ENCODE measurements at regions not wholly inside any gene's neighbourhood (a gene's known extent, or its start where the extent isn't known, plus 50 kb on each side); places are given as distances from the start of the nearest gene placed in this dataset.

DNA sequence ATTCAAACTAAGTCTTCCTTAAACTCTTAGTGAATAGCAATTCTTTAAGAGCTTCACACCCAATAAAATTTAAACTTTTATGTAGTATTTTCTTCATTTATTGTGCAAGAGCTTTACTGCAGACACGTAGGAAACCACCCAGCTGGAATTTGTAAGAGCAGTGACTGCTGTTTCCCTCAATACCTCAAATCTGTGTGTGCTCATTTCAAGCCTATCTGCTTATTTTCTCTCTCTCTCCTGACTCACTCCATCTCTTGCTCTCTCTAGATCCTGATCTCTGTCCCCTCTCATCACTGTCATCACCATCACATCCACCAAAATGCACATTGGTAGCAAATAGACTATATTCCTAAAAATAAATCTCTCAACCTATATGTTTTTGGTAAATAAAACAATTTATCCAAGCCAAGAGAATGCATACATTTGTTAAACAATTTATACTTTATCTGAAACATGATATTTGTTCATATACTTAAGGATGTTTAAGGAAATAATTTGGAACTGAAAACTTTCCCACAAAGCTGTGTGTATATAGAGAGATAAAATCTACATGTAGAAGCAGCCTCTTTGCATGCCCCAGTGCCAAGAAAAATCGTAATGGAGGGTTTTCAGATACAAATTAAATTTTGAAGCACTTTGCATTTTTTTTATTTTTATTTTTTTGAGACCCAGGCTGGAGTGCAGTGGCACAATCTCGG, 273.0 kb downstream of the TFAP2A start:
- TF ChIP-seq, protein P1, sequence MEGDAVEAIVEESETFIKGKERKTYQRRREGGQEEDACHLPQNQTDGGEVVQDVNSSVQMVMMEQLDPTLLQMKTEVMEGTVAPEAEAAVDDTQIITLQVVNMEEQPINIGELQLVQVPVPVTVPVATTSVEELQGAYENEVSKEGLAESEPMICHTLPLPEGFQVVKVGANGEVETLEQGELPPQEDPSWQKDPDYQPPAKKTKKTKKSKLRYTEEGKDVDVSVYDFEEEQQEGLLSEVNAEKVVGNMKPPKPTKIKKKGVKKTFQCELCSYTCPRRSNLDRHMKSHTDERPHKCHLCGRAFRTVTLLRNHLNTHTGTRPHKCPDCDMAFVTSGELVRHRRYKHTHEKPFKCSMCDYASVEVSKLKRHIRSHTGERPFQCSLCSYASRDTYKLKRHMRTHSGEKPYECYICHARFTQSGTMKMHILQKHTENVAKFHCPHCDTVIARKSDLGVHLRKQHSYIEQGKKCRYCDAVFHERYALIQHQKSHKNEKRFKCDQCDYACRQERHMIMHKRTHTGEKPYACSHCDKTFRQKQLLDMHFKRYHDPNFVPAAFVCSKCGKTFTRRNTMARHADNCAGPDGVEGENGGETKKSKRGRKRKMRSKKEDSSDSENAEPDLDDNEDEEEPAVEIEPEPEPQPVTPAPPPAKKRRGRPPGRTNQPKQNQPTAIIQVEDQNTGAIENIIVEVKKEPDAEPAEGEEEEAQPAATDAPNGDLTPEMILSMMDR (IDR thresholded peaks at IDR 0.05): no peak
- TF ChIP-seq, protein P2, sequence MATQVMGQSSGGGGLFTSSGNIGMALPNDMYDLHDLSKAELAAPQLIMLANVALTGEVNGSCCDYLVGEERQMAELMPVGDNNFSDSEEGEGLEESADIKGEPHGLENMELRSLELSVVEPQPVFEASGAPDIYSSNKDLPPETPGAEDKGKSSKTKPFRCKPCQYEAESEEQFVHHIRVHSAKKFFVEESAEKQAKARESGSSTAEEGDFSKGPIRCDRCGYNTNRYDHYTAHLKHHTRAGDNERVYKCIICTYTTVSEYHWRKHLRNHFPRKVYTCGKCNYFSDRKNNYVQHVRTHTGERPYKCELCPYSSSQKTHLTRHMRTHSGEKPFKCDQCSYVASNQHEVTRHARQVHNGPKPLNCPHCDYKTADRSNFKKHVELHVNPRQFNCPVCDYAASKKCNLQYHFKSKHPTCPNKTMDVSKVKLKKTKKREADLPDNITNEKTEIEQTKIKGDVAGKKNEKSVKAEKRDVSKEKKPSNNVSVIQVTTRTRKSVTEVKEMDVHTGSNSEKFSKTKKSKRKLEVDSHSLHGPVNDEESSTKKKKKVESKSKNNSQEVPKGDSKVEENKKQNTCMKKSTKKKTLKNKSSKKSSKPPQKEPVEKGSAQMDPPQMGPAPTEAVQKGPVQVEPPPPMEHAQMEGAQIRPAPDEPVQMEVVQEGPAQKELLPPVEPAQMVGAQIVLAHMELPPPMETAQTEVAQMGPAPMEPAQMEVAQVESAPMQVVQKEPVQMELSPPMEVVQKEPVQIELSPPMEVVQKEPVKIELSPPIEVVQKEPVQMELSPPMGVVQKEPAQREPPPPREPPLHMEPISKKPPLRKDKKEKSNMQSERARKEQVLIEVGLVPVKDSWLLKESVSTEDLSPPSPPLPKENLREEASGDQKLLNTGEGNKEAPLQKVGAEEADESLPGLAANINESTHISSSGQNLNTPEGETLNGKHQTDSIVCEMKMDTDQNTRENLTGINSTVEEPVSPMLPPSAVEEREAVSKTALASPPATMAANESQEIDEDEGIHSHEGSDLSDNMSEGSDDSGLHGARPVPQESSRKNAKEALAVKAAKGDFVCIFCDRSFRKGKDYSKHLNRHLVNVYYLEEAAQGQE (IDR thresholded peaks at IDR 0.05; ENCODE audit: insufficient read depth in 1 of 2, low read depth in 2 of 2, low read length in 1 of 2): no peak
- TF ChIP-seq SIN3A (IDR thresholded peaks at IDR 0.05; ENCODE audit: borderline replicate concordance, insufficient read depth, low read depth, low read length) (no peak), POLR2AphosphoS5 (IDR thresholded peaks at IDR 0.05; ENCODE audit: low read depth, low read length) (no peak)

Data from Panc1 (cell line).